K562 (cell line): ENCODE measurements at regions not wholly inside any gene's neighbourhood (a gene's known extent, or its start where the extent isn't known, plus 50 kb on each side); places are given as distances from the start of the nearest gene placed in this dataset.

Experiments
- ATAC-seq: fragments of 200-7000 bp; cut with Tn5 transposase; 3 replicates; pipeline ENCODE4 v1.9.1; 2020; ENCODE audit warnings: moderate library complexity
- BruUV-seq: library from RNA; stranded (reverse); fragments of 400-500 nt; replicated peaks from 2 replicates; lab custom pipeline; 2021; lab: Mats Ljungman, UMichigan
- CTCF ChIA-PET: fragments of 300-600 bp; formaldehyde crosslinking; extraction: SDS; loops from one replicate; lab custom pipeline; 2021; ENCODE audit warnings: low intra/inter-chr PET ratio; lab: Yijun Ruan, JAX
- POLR2A ChIA-PET: fragments of 300-600, 350-650 bp; sonication (Branson Sonifier 250); formaldehyde crosslinking; extraction: SDS; loops from one replicate; lab custom pipeline; 2021; ENCODE audit warnings: antibody characterized with exemption, inconsistent platforms; lab: Yijun Ruan, JAX
- DNase-seq, 4 experiments: peaks; one replicate each; pipeline versions ENCODE4 v3.0.0 to v3.0.0-alpha.2; 2011 to 2018; ENCODE audit warnings: low spot score in 3 of 4, mixed read lengths in 3 of 4; ENCODE audit errors: extremely low read depth in 1 of 4
- FAIRE-seq: peaks from 2 replicates; lab custom pipeline; 2011; peaks lifted over from hg19 to GRCh38; lab: Jason Lieb, UNC
- H2AFZ ChIP-seq: 2 replicates; pipeline ENCODE4 v1.6.0; 2011; ENCODE audit warnings: low read depth, low read length, control low read depth, inconsistent platforms
- H3K27ac ChIP-seq: fragments of 200-600 bp; 3 replicates; pipeline ENCODE4 v1.8.0; 2011; ENCODE audit warnings: low read depth, mild to moderate bottlenecking, control low read depth, inconsistent platforms, low read length, moderate library complexity, mixed read lengths; ENCODE audit errors: extremely low read depth
- H3K27me3 ChIP-seq, 2 experiments: fragments of 300-600 bp in 1 of 2; 2 replicates in 1 of 2; 3 replicates in 1 of 2; pipeline versions ENCODE4 v1.6.0 to v1.8.0; 2011; ENCODE audit warnings: inconsistent platforms in 2 of 2, low read length in 2 of 2, mild to moderate bottlenecking in 1 of 2, mixed read lengths in 1 of 2, moderate library complexity in 1 of 2; ENCODE audit not compliant: control insufficient read depth in 2 of 2, insufficient read depth in 2 of 2
- H3K36me3 ChIP-seq: fragments of 300-600 bp; 3 replicates; pipeline ENCODE4 v1.8.0; 2011; ENCODE audit warnings: mild to moderate bottlenecking, low read length, inconsistent platforms; ENCODE audit not compliant: control insufficient read depth, insufficient read depth
- H3K4me1 ChIP-seq, 2 experiments: fragments of 200-600 bp in 1 of 2; replicated peaks in 1 of 2; 2 replicates in 1 of 2; 3 replicates in 1 of 2; pipeline versions ENCODE4 v1.5.1 to v1.8.0; 2011; ENCODE audit warnings: inconsistent platforms in 2 of 2, low read length in 2 of 2, mild to moderate bottlenecking in 1 of 2, mixed read lengths in 1 of 2, moderate library complexity in 1 of 2; ENCODE audit not compliant: control insufficient read depth in 2 of 2, insufficient read depth in 2 of 2
- H3K4me2 ChIP-seq: 2 replicates; pipeline ENCODE4 v1.6.1; 2011; ENCODE audit warnings: low read length, control low read depth, inconsistent platforms, mixed read lengths; ENCODE audit not compliant: insufficient read depth
- H3K4me3 ChIP-seq: fragments of 200-600 bp; sonication (generic), shearing (Covaris generic); 2 replicates; pipeline ENCODE4 v1.5.1; 2016; ENCODE audit warnings: control low read depth, inconsistent platforms
- H3K79me2 ChIP-seq: fragments of 200-600 bp; 3 replicates; pipeline ENCODE4 v1.8.0; 2011; ENCODE audit warnings: low read length, inconsistent platforms; ENCODE audit not compliant: control insufficient read depth, insufficient read depth
- H3K9ac ChIP-seq, 2 experiments: 2 replicates each; pipeline versions ENCODE4 v1.6.0 to v1.6.1; 2011; ENCODE audit warnings: low read depth in 2 of 2, low read length in 2 of 2, control low read depth in 1 of 2, inconsistent platforms in 1 of 2, mild to moderate bottlenecking in 1 of 2, mixed read lengths in 1 of 2; ENCODE audit not compliant: insufficient read depth in 1 of 2
- H3K9me1 ChIP-seq: one replicate; pipeline ENCODE4 v1.6.0; 2011; ENCODE audit warnings: inconsistent platforms, mild to moderate bottlenecking, low read length, moderate library complexity; ENCODE audit not compliant: control insufficient read depth, insufficient read depth
- H3K9me3 ChIP-seq: replicated peaks from 2 replicates; pipeline ENCODE4 v1.5.1; 2011; ENCODE audit warnings: low read depth, low read length, inconsistent platforms; ENCODE audit not compliant: control insufficient read depth, insufficient read depth
- H4K20me1 ChIP-seq: replicated peaks from 2 replicates; pipeline ENCODE4 v1.6.1; 2011; ENCODE audit warnings: low read length, inconsistent platforms, mixed read lengths; ENCODE audit not compliant: control insufficient read depth, insufficient read depth
- ARHGAP35 ChIP-seq: fragments of 450-650 bp; IDR thresholded peaks from 2 replicates; pipeline ENCODE4 v1.6.1; 2018; ENCODE audit not compliant: partially characterized antibody
- ARID1B ChIP-seq: fragments of 450-650 bp; IDR thresholded peaks from 2 replicates; pipeline ENCODE4 v1.6.1; 2016; ENCODE audit warnings: antibody characterized with exemption, mild to moderate bottlenecking, inconsistent platforms
- CBX8 ChIP-seq: fragments of 200-600 bp; sonication (generic); IDR thresholded peaks from 2 replicates; pipeline ENCODE4 v1.6.1; 2012; ENCODE audit warnings: borderline replicate concordance, mixed run types, low read depth, mild to moderate bottlenecking, moderate library complexity, mixed read lengths, low read length, control low read depth, inconsistent platforms; ENCODE audit not compliant: poor library complexity, severe bottlenecking; ENCODE audit errors: extremely low read depth
- MCM3 ChIP-seq: fragments of 450-650 bp; IDR thresholded peaks from 2 replicates; pipeline ENCODE4 v1.6.1; 2016
- MEIS2 ChIP-seq: fragments of 450-650 bp; IDR thresholded peaks from 2 replicates; pipeline ENCODE4 v1.6.1; 2014; ENCODE audit warnings: mild to moderate bottlenecking; ENCODE audit not compliant: partially characterized antibody
- RB1 ChIP-seq: fragments of 450-650 bp; IDR thresholded peaks from 2 replicates; pipeline ENCODE4 v1.6.1; 2017; ENCODE audit warnings: low read depth, mild to moderate bottlenecking
- RFX7 ChIP-seq: fragments of 250-450 bp; sonication (Bioruptor Pico); IDR thresholded peaks from 2 replicates; pipeline ENCODE4 v1.5.1; 2021; ENCODE audit warnings: mild to moderate bottlenecking
- RNF2 ChIP-seq: sonication (generic); IDR thresholded peaks from 2 replicates; pipeline ENCODE4 v1.6.1; 2016
- SFPQ ChIP-seq: fragments of 200-400 bp; formaldehyde crosslinking; IDR thresholded peaks from 2 replicates; pipeline ENCODE4 v1.6.1; 2017; ENCODE audit warnings: mild to moderate bottlenecking, low read depth, low read length, moderate library complexity
- SNRNP70 ChIP-seq: fragments of 200-400 bp; formaldehyde crosslinking; optimal IDR thresholded peaks from 2 replicates; pipeline ENCODE3; 2017; ENCODE audit warnings: low read depth, low read length
- TFE3 ChIP-seq: fragments of 450-650 bp; formaldehyde crosslinking; IDR thresholded peaks from 2 replicates; pipeline ENCODE4 v1.4.0; 2020; ENCODE audit warnings: mild to moderate bottlenecking, mixed read lengths
- XRCC5 ChIP-seq: fragments of 200-400 bp; formaldehyde crosslinking; IDR thresholded peaks from 2 replicates; pipeline ENCODE4 v1.6.1; 2017; ENCODE audit warnings: low read depth, mild to moderate bottlenecking, low read length
- ZBTB26 ChIP-seq: fragments of 450-650 bp; formaldehyde crosslinking; IDR thresholded peaks from 2 replicates; pipeline ENCODE4 v1.4.0; 2022; ENCODE audit warnings: missing genetic modification characterization
- ZMIZ1 ChIP-seq, 2 experiments: fragments of 150-350 bp in 1 of 2; IDR thresholded peaks; 2 replicates each; pipeline ENCODE4 v1.6.1; 2012 to 2016; ENCODE audit warnings: low read depth in 2 of 2, low read length in 2 of 2, mild to moderate bottlenecking in 1 of 2, moderate library complexity in 1 of 2
- ZNF75A ChIP-seq: fragments of 450-650 bp; formaldehyde crosslinking; IDR thresholded peaks from 2 replicates; pipeline ENCODE4 v1.4.0; 2020; ENCODE audit warnings: mild to moderate bottlenecking
- ZNF764 ChIP-seq: fragments of 250-450 bp; sonication (Bioruptor Pico); IDR thresholded peaks from 2 replicates; pipeline ENCODE4 v1.4.0; 2020; ENCODE audit warnings: low read depth, mild to moderate bottlenecking, moderate library complexity
- WGBS: fragments of 100-300 bp; shearing (Covaris generic); methylation state at CpG from one replicate; pipeline ENCODE4 v1.1.6; 2016; ENCODE audit warnings: low coverage, mixed read lengths; ENCODE audit not compliant: insufficient coverage; ENCODE audit errors: missing lambda C conversion rate; 5-methylcytosine and 5-hydroxymethylcytosine counted together
- in situ Hi-C: fragments of 300-500 bp; cut with MboI; formaldehyde crosslinking; loops from 4 replicates; pipeline ENCODE4 v1.15.0; 2018; ENCODE audit warnings: inconsistent platforms, mixed read lengths
- intact Hi-C: fragments of 100-400 bp; cut with micrococcal nuclease; formaldehyde crosslinking; loops from 2 replicates; pipeline ENCODE4 v1.14.2; 2022

- H3K79me2 ChIP-seq, result no peaks in the 10 kb centered on the region
- no peaks in the 10 kb centered on the region for H3K9me1 ChIP-seq
- intact Hi-C loops (no loop called here), in situ Hi-C loops (no loop called here)
- no peak overlapping the region for H3K4me3 ChIP-seq
- POLR2A ChIA-PET, result no interaction called here
- peaks cover 0 to 9% of the 10 kb centered on the region in 2 experiments; a peak in 2 of 5 replicates for H3K4me1 ChIP-seq
- no peak overlapping the region for H3K27ac ChIP-seq
- 0 out of 2 replicates have a peak overlapping the region, but pooled peaks have one; percentile 19 for H3K4me2 ChIP-seq
- no peaks in the 10 kb centered on the region for H3K36me3 ChIP-seq
- H3K9ac ChIP-seq, result no peak overlapping the region
- no peaks in the 10 kb centered on the region for H3K9me3 ChIP-seq
- 3% methylated on average over 8 of the region's 8 CpGs for WGBS
- FAIRE-seq (no peak), DNase-seq (no peak), ATAC-seq (no peak)
- H4K20me1 ChIP-seq, result no peaks in the 10 kb centered on the region
- H3K27me3 ChIP-seq, result peaks cover 12 to 19% of the 10 kb centered on the region in 2 experiments; a peak in 4 of 5 replicates
- BruUV-seq, result no TSS peak
- CTCF ChIA-PET, result no interaction called here
- no peak for TF ChIP-seq SNRNP70
- TF ChIP-seq RFX7, result no peak
- peak; percentile 25; the same call in 1 of the 2 replicates for TF ChIP-seq RNF2
- TF ChIP-seq CBX8, result peak; percentile 60
- TF ChIP-seq SFPQ, result no peak
- no peak for TF ChIP-seq ARHGAP35
- TF ChIP-seq MCM3, result no peak
- no peak for TF ChIP-seq ZBTB26
- TF ChIP-seq RB1, result no peak
- TF ChIP-seq TFE3 (CRISPR knock-in tag), result no peak
- no peak for TF ChIP-seq ZMIZ1 (IDR thresholded peaks at IDR 0.05; ENCODE audit: low read depth in 2 of 2, low read length in 2 of 2)
- no peak for TF ChIP-seq ARID1B
- TF ChIP-seq ZNF75A (CRISPR knock-in tag), result no peak
- TF ChIP-seq MEIS2, result no peak
- no peak for TF ChIP-seq ZNF764 (CRISPR knock-in tag)
- no peak for TF ChIP-seq XRCC5
- no peak overlapping the region for H2AFZ ChIP-seq
Measured at GRCh38 chr1:121518726-121519041, 333.9 kb downstream of the SRGAP2C start.
